A673 (cell line): ENCODE measurements at regions not wholly inside any gene's neighbourhood (a gene's known extent, or its start where the extent isn't known, plus 50 kb on each side); places are given as distances from the start of the nearest gene placed in this dataset.

ENCODE experiments used
- BruUV-seq: library from RNA; stranded (reverse); fragments of 400-500 nt; replicated peaks from 2 replicates; lab custom pipeline; 2021; lab: Mats Ljungman, UMichigan
- CTCF ChIA-PET: fragments of 300-600 bp; sonication (Branson Sonifier 250); formaldehyde crosslinking; loops from one replicate; lab custom pipeline; 2022; ENCODE audit warnings: antibody characterized with exemption; lab: Charles Lee
- POLR2A ChIA-PET: fragments of 300-600 bp; sonication (Branson Sonifier 250); formaldehyde crosslinking; loops from one replicate; lab custom pipeline; 2022; ENCODE audit warnings: antibody characterized with exemption; ENCODE audit not compliant: low non-redundant PET; lab: Charles Lee
- DNase-seq: peaks from one replicate; pipeline ENCODE4 v3.0.0-alpha.2; 2015; ENCODE audit warnings: low spot score
- H3K27ac ChIP-seq: fragments of 200-600 bp; sonication (generic); 2 replicates; pipeline ENCODE4 v1.5.1; 2016; ENCODE audit warnings: mixed run types, low read depth, mild to moderate bottlenecking, mixed read lengths, antibody characterized with exemption, low read length; ENCODE audit not compliant: poor library complexity, severe bottlenecking
- H3K27me3 ChIP-seq: fragments of 200-600 bp; sonication (generic); replicated peaks from 2 replicates; pipeline ENCODE4 v1.6.1; 2017; ENCODE audit warnings: mixed run types, low read depth, mild to moderate bottlenecking, mixed read lengths, antibody characterized with exemption, low read length; ENCODE audit not compliant: insufficient read depth, poor library complexity
- H3K36me3 ChIP-seq: fragments of 200-600 bp; sonication (generic); 2 replicates; pipeline ENCODE4 v1.6.1; 2016; ENCODE audit warnings: mixed run types, mild to moderate bottlenecking, mixed read lengths, antibody characterized with exemption, low read length; ENCODE audit not compliant: insufficient read depth, poor library complexity, severe bottlenecking
- H3K4me1 ChIP-seq: fragments of 200-600 bp; sonication (generic); 2 replicates; pipeline ENCODE4 v1.6.1; 2017; ENCODE audit warnings: mixed run types, mild to moderate bottlenecking, mixed read lengths, antibody characterized with exemption, low read length; ENCODE audit not compliant: insufficient read depth, poor library complexity, severe bottlenecking
- H3K4me3 ChIP-seq: fragments of 200-600 bp; sonication (generic); 2 replicates; pipeline ENCODE4 v1.5.1; 2016; ENCODE audit warnings: low read depth, mixed run types, mild to moderate bottlenecking, mixed read lengths, low read length; ENCODE audit not compliant: poor library complexity, severe bottlenecking
- H3K9me3 ChIP-seq: fragments of 200-600 bp; sonication (generic); 2 replicates; pipeline ENCODE4 v1.6.1; 2016; ENCODE audit warnings: mixed run types, low read depth, mild to moderate bottlenecking, mixed read lengths, antibody characterized with exemption, low read length; ENCODE audit not compliant: poor library complexity, severe bottlenecking
- CTCF ChIP-seq: fragments of 300-800, 200-600 bp; sonication (generic); conservative IDR thresholded peaks from 2 replicates; pipeline ENCODE4 v1.5.1; 2017; ENCODE audit warnings: low read depth, mild to moderate bottlenecking, antibody characterized with exemption, low read length, moderate library complexity, mixed read lengths
- EZH2 ChIP-seq: fragments of 200-600 bp; sonication (generic); IDR thresholded peaks from 2 replicates; pipeline ENCODE4 v1.6.1; 2017; ENCODE audit warnings: borderline replicate concordance, low read depth, mild to moderate bottlenecking, mixed read lengths, antibody characterized with exemption, low read length; ENCODE audit not compliant: poor library complexity, severe bottlenecking
- intact Hi-C: fragments of 100-400 bp; cut with micrococcal nuclease; formaldehyde crosslinking; loops from one replicate; pipeline ENCODE4 v1.10.0; 2022; ENCODE audit not compliant: unreplicated experiment

DNA sequence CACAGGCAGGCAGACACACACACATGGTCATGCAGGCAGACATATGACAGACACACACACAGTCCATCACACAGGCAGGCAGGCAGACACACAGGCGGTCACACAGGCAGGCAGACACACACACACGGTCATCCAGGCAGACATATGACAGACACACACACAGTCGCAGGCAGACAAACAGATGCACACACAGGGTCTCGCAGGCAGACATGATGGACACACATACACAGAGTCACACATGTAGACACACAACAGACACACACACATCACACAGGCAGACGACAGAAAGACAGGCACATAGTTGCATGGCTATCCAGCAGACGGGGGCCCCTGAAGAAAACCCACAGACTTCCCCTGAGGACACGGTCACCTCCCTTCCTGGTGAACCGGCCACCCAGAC, 135.4 kb downstream of the NCOR2 start:
- H3K36me3 ChIP-seq, result peaks cover 37% of the 10 kb centered on the region
- H3K27ac ChIP-seq, result peak overlapping the region; percentile 40
- no peak for TF ChIP-seq CTCF
- TF ChIP-seq EZH2, result no peak
- H3K27me3 ChIP-seq, result no peaks in the 10 kb centered on the region
- ChIA-PET POLR2A (no interaction called here), CTCF (no interaction called here)
- DNase-seq, result no peak
- H3K4me3 ChIP-seq, result no peak overlapping the region
- intact Hi-C loops, result no loop called here
- peaks cover 23% of the 10 kb centered on the region for H3K4me1 ChIP-seq
- no peaks in the 10 kb centered on the region for H3K9me3 ChIP-seq
- no TSS peak for BruUV-seq

DNA sequence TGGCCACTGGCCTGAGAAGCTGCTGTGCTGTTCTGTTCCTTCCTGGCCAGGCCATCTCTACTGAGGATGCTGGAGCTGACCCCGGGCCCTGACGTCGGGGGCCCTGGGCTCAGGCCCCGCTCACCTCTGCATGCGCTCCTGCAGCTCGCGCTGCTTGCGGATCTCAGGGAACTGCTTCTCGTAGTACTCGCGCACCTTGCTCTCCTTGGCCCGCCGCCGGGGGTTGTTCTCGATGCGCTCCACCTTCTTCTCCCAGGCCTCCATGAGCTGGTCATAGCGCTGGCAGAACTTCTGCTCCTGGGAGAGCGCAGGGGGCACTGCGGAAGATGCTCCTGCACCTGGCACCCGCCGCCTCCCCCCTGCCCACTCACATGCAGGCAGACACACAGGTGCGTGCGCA, 135.6 kb downstream of the RFLNA start:
- Histone ChIP-seq H3K9me3 (no peaks in the 10 kb centered on the region), H3K27me3 (no peaks in the 10 kb centered on the region), H3K36me3 (peaks cover 52% of the 10 kb centered on the region), H3K4me3 (no peak overlapping the region), H3K27ac (no peak overlapping the region), H3K4me1 (peaks cover 23% of the 10 kb centered on the region)
- no TSS peak for BruUV-seq
- TF ChIP-seq CTCF, result no peak
- TF ChIP-seq EZH2, result no peak
- ChIA-PET POLR2A (no interaction called here), CTCF (interaction anchor here (0.5 kb wide), 1 partner anchor 97 kb away, joined by 4 read pairs; no protein-coding TSS in a partner anchor)
- no peak for DNase-seq
- intact Hi-C loops, result no loop called here

DNA sequence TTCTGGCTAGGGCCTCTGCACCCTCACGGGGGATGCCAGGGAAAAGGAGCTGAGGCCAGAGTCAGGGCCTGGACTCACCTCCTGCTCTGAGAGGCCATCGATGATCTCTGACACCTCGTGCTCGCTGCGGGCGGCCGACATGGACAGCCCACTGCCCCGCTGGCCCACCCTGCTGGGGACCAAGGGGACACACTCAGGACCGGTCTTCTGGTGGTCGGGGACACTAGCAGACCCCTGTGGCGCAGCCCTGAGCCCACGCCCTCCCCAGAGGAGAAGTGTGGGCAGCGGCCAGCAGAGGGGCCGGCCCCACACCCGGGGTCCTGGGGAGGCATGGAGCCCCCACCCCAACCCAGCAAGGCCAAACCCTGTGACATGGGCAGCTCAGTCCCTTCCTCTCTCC, 134.6 kb downstream of the RFLNA start:
- ChIA-PET CTCF (no interaction called here), POLR2A (no interaction called here)
- H3K4me3 ChIP-seq, result no peak overlapping the region
- no peak for DNase-seq
- no peaks in the 10 kb centered on the region for H3K9me3 ChIP-seq
- peaks cover 15% of the 10 kb centered on the region for H3K4me1 ChIP-seq
- no peak for TF ChIP-seq CTCF
- TF ChIP-seq EZH2, result no peak
- no TSS peak for BruUV-seq
- H3K36me3 ChIP-seq, result peaks cover 61% of the 10 kb centered on the region
- intact Hi-C loops, result no loop called here
- H3K27ac ChIP-seq, result no peak overlapping the region
- H3K27me3 ChIP-seq, result no peaks in the 10 kb centered on the region
